ENCODE measurements at regions not wholly inside any gene's neighbourhood (a gene's known extent, or its start where the extent isn't known, plus 50 kb on each side); places are given as distances from the start of the nearest gene placed in this dataset.

DNA sequence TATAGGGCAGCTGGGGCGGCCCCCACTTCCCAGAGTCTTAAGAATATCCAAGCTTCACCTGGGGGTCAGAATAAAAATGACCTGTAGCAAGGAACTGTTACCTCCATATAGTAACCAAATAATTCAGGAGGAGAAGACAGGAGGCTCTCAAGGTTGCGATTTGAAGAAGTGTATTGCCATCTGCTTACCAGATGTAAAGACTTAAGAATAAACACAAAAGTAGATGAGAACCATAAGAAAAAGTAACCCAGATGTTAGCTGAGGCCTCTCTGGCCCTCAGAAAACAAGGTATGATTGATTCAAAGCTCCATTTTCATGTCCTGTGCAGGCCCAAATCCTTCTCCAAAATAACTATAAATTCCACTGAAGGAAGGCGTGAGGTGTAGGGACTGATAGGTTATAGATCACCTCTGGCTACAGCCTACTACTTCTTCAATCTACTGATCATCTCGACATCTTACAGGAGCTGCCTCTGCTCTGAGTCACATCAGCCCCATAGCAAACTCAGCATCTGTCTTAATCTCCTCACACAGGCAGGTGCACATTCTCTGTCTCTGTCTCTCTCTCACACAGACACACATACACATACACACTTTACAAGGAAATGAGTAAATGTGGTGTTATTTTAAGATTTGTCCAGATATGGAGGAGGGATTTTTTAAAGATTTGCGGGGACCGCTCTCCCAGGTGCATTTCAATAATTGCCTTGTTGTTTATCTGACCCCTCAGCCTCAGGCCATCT is 193.9 kb upstream of the EDNRA start:
- Histone ChIP-seq H3K27ac (ENCODE audit: low read depth, low read length) (no peak overlapping the region), H2AFZ (ENCODE audit: low read depth, low read length, severe bottlenecking) (no peak overlapping the region), H3K4me3 (ENCODE audit: insufficient read depth, low read length, poor library complexity, severe bottlenecking) (no peak overlapping the region)

DNA sequence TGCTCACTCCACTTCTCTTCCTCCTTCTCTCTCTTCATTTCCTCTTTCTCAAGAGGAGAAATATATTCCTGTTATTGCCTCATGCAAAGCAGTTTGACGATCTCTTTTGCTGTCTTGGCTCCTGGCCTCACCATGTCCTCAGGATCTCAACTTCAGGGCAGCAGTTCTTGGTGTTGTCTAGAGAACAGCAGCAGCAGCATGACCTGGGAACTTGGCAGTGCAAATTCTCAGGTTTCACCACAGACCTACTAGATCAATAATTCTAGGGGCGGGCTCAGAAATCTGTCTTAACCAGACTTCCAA is 193.4 kb upstream of the EDNRA start:
- H3K9me3 ChIP-seq (ENCODE audit: insufficient read depth, low read length), result no peaks in the 10 kb centered on the region
- H2AFZ ChIP-seq (ENCODE audit: low read depth, low read length, severe bottlenecking), result no peak overlapping the region
- no peak for TF ChIP-seq EZH2phosphoT487 (conservative IDR thresholded peaks at IDR 0.05; ENCODE audit: low read length)
- TF ChIP-seq, protein P1, sequence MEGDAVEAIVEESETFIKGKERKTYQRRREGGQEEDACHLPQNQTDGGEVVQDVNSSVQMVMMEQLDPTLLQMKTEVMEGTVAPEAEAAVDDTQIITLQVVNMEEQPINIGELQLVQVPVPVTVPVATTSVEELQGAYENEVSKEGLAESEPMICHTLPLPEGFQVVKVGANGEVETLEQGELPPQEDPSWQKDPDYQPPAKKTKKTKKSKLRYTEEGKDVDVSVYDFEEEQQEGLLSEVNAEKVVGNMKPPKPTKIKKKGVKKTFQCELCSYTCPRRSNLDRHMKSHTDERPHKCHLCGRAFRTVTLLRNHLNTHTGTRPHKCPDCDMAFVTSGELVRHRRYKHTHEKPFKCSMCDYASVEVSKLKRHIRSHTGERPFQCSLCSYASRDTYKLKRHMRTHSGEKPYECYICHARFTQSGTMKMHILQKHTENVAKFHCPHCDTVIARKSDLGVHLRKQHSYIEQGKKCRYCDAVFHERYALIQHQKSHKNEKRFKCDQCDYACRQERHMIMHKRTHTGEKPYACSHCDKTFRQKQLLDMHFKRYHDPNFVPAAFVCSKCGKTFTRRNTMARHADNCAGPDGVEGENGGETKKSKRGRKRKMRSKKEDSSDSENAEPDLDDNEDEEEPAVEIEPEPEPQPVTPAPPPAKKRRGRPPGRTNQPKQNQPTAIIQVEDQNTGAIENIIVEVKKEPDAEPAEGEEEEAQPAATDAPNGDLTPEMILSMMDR (IDR thresholded peaks at IDR 0.05; ENCODE audit: insufficient read depth, low read length, poor library complexity, severe bottlenecking), result no peak
- no peaks in the 10 kb centered on the region for H4K20me1 ChIP-seq (ENCODE audit: low read depth, low read length)
- H3K9ac ChIP-seq (ENCODE audit: low read length), result no peak overlapping the region
- H3K79me2 ChIP-seq (ENCODE audit: insufficient read depth, low read length), result no peaks in the 10 kb centered on the region
- H3K27ac ChIP-seq (ENCODE audit: low read depth, low read length), result no peak overlapping the region
- H3K27me3 ChIP-seq (ENCODE audit: low read length), result no peaks in the 10 kb centered on the region
- no peaks in the 10 kb centered on the region for H3K36me3 ChIP-seq (ENCODE audit: low read length)
- H3K4me3 ChIP-seq (ENCODE audit: insufficient read depth, low read length, poor library complexity, severe bottlenecking), result no peak overlapping the region
- H3K9me2 ChIP-seq (replicated peaks; ENCODE audit: insufficient read depth, low read length), result no peaks in the 10 kb centered on the region
- H3K4me2 ChIP-seq (ENCODE audit: low read depth, low read length, poor library complexity, severe bottlenecking), result no peak overlapping the region
- H3F3A ChIP-seq (ENCODE audit: insufficient read depth), result no peaks in the 10 kb centered on the region

More for the DNA sequence above, 193.9 kb upstream of the EDNRA start:
- Histone ChIP-seq H3K9me3 (ENCODE audit: insufficient read depth, low read length) (no peaks in the 10 kb centered on the region), H3K9ac (ENCODE audit: low read length) (no peak overlapping the region), H3K27me3 (ENCODE audit: low read length) (no peaks in the 10 kb centered on the region), H4K20me1 (ENCODE audit: low read depth, low read length) (no peaks in the 10 kb centered on the region), H3K79me2 (ENCODE audit: insufficient read depth, low read length) (no peaks in the 10 kb centered on the region), H3K9me2 (replicated peaks; ENCODE audit: insufficient read depth, low read length) (no peaks in the 10 kb centered on the region), H3K4me2 (ENCODE audit: low read depth, low read length, poor library complexity, severe bottlenecking) (no peak overlapping the region), H3K36me3 (ENCODE audit: low read length) (no peaks in the 10 kb centered on the region), H3F3A (ENCODE audit: insufficient read depth) (no peaks in the 10 kb centered on the region)
- TF ChIP-seq, protein P1 (IDR thresholded peaks at IDR 0.05; ENCODE audit: insufficient read depth, low read length, poor library complexity, severe bottlenecking), result no peak
- no peak for TF ChIP-seq EZH2phosphoT487 (conservative IDR thresholded peaks at IDR 0.05; ENCODE audit: low read length)

DNA sequence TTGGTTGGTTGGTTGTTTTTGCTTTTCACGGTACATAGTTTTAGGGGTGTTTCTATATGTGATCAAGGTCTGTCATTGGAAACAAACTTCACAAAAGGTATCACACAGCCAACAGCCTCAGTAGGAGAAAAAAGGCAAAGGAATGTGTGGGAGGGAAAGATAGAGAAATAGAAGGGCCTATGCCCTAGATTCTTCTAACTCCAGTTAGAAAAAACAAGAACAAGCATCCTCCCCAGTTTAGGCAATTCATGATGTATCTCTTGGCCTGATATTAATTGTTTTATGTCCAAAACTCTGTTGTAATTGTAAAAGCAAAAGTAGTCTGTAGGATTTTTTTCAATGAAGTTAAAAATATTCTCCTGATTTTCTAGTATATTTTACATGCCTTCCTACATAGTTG is 192.4 kb upstream of the EDNRA start:
- Histone ChIP-seq H2AFZ (ENCODE audit: low read depth, low read length, severe bottlenecking) (no peak overlapping the region), H3K4me2 (ENCODE audit: low read depth, low read length, poor library complexity, severe bottlenecking) (no peak overlapping the region)
- TF ChIP-seq, protein P1 (IDR thresholded peaks at IDR 0.05; ENCODE audit: insufficient read depth, low read length, poor library complexity, severe bottlenecking), result no peak
- TF ChIP-seq EZH2phosphoT487 (conservative IDR thresholded peaks at IDR 0.05; ENCODE audit: low read length), result no peak

More for the DNA sequence above, 192.4 kb upstream of the EDNRA start:
- no peaks in the 10 kb centered on the region for H3K79me2 ChIP-seq (ENCODE audit: insufficient read depth, low read length)
- no peaks in the 10 kb centered on the region for H3F3A ChIP-seq (ENCODE audit: insufficient read depth)
- H3K9ac ChIP-seq (ENCODE audit: low read length), result no peak overlapping the region
- H3K9me3 ChIP-seq (ENCODE audit: insufficient read depth, low read length), result no peaks in the 10 kb centered on the region
- H3K9me2 ChIP-seq (replicated peaks; ENCODE audit: insufficient read depth, low read length), result no peaks in the 10 kb centered on the region
- no peaks in the 10 kb centered on the region for H3K36me3 ChIP-seq (ENCODE audit: low read length)
- H3K4me3 ChIP-seq (ENCODE audit: insufficient read depth, low read length, poor library complexity, severe bottlenecking), result no peak overlapping the region
- H3K27me3 ChIP-seq (ENCODE audit: low read length), result no peaks in the 10 kb centered on the region
- no peak overlapping the region for H3K27ac ChIP-seq (ENCODE audit: low read depth, low read length)
- no peaks in the 10 kb centered on the region for H4K20me1 ChIP-seq (ENCODE audit: low read depth, low read length)

All from SU-DHL-6 (cell line).